A204.1 (cell line): ENCODE measurements at regions not wholly inside any gene's neighbourhood (a gene's known extent, or its start where the extent isn't known, plus 50 kb on each side); places are given as distances from the start of the nearest gene placed in this dataset.
"Not testable (repeated sequence)": the region's sequence is repeated elsewhere in the genome, so short reads cannot be mapped to it uniquely, and the experiment has no call there.

ENCODE experiments used
- FAIRE-seq: peaks from 2 replicates; lab custom pipeline; 2012; peaks lifted over from hg19 to GRCh38; lab: Jason Lieb, UNC

GRCh38 chr18:78230911-78231310 is 748.7 kb upstream of the SALL3 start:
- no peak for FAIRE-seq

GRCh38 chr18:78232196-78232595 is 747.4 kb upstream of the SALL3 start:
- FAIRE-seq, result no peak

GRCh38 chr18:78237864-78238263 is 741.8 kb upstream of the SALL3 start:
- FAIRE-seq, result no peak

GRCh38 chr18:78238404-78239089 is 741.1 kb upstream of the SALL3 start:
- FAIRE-seq, result no peak

GRCh38 chr18:78239090-78239457 is 740.5 kb upstream of the SALL3 start:
- FAIRE-seq, result no peak

GRCh38 chr18:78240101-78240500 is 739.5 kb upstream of the SALL3 start:
- no peak for FAIRE-seq

- FAIRE-seq, result no peak
Observed at GRCh38 chr18:78240627-78241252, 738.9 kb upstream of the SALL3 start.

- FAIRE-seq, result no peak
Observed at GRCh38 chr18:78241535-78242253, 737.9 kb upstream of the SALL3 start.

GRCh38 chr18:78242254-78242643 is 737.4 kb upstream of the SALL3 start:
- FAIRE-seq, result no peak

GRCh38 chr18:78242806-78243205 is 736.8 kb upstream of the SALL3 start:
- FAIRE-seq, result no peak

- no peak for FAIRE-seq
Observed at GRCh38 chr18:78244779-78245178, 734.8 kb upstream of the SALL3 start.

GRCh38 chr18:78245451-78245850 is 734.2 kb upstream of the SALL3 start:
- no peak for FAIRE-seq

- no peak for FAIRE-seq
Observed at GRCh38 chr18:78246050-78246449, 733.6 kb upstream of the SALL3 start.

GRCh38 chr18:78246588-78246987 is 733.0 kb upstream of the SALL3 start:
- no peak for FAIRE-seq

GRCh38 chr18:78247615-78248289 is 731.9 kb upstream of the SALL3 start:
- FAIRE-seq, result no peak

- FAIRE-seq, result no peak
Observed at GRCh38 chr18:78255013-78255412, 724.6 kb upstream of the SALL3 start.

- FAIRE-seq, result no peak
Observed at GRCh38 chr18:78268226-78268988, 711.2 kb upstream of the SALL3 start.

GRCh38 chr18:78271790-78272189 is 707.8 kb upstream of the SALL3 start:
- FAIRE-seq, result no peak

GRCh38 chr18:78273876-78274275 is 705.7 kb upstream of the SALL3 start:
- no peak for FAIRE-seq

GRCh38 chr18:78283425-78283824 is 696.2 kb upstream of the SALL3 start:
- FAIRE-seq, result not testable (repeated sequence)

GRCh38 chr18:78292618-78293380 is 686.8 kb upstream of the SALL3 start:
- no peak for FAIRE-seq

GRCh38 chr18:78293540-78293939 is 686.1 kb upstream of the SALL3 start:
- no peak for FAIRE-seq
